ENCODE measurements at regions not wholly inside any gene's neighbourhood (a gene's known extent, or its start where the extent isn't known, plus 50 kb on each side); places are given as distances from the start of the nearest gene placed in this dataset.

DNA sequence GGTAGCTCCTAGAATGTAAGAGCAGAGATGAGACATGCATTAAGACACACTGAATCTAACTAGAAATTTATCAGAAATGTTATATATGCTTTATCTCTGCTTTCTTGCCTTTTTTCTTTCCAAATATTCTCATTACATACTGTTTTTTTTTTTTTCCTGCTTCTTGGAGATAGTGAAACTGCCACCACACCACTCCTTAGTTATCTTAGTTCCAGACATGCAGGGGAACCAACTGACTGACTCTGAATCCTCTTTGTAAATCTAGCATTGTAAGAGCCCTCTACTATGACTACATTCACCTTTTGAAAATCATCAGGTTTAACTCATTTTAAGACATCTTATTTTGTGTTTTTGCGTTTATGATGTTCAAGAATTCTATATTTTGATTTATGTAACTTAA lies 181.3 kb upstream of the ST8SIA4 start:
- Mint-ChIP-seq H3K9me3 (peaks cover 0 to 3% of the 10 kb centered on the region in 2 experiments; a peak in 1 of 5 replicates), H3K4me1 (peaks cover 3% of the 10 kb centered on the region in 2 experiments; a peak in 3 of 4 replicates), H3K27ac (no peak overlapping the region), H3K27me3 (ENCODE audit: low read depth) (no peaks in the 10 kb centered on the region), H3K36me3 (ENCODE audit: insufficient read depth in 1 of 3, low read depth in 3 of 3) (no peaks in the 10 kb centered on the region), H3K4me3 (no peak overlapping the region)
- Histone ChIP-seq H2BK5ac (ENCODE audit: insufficient read length, low read length) (no peak overlapping the region), H3K23me2 (ENCODE audit: insufficient read length, low read depth, low read length, poor library complexity, severe bottlenecking) (no peaks in the 10 kb centered on the region), H2BK20ac (ENCODE audit: low read depth, low read length, poor library complexity, severe bottlenecking) (no peak overlapping the region), H3K79me1 (ENCODE audit: insufficient read depth, low read depth, low read length, poor library complexity, severe bottlenecking) (no peaks in the 10 kb centered on the region), H3K9ac (ENCODE audit: extremely low read depth, insufficient read length, low read length) (no peak overlapping the region), H2AK5ac (ENCODE audit: insufficient read length, low read length) (no peak overlapping the region), H3K4ac (ENCODE audit: low read depth, low read length) (no peak overlapping the region), H3K18ac (ENCODE audit: insufficient read length, low read depth, low read length) (no peak overlapping the region), H4K5ac (ENCODE audit: insufficient read length, low read depth, low read length) (no peak overlapping the region), H4K91ac (ENCODE audit: insufficient read length, low read depth, low read length) (no peak overlapping the region), H3K27ac (ENCODE audit: insufficient read length, low read depth, low read length) (no peak overlapping the region), H3K4me1 (ENCODE audit: insufficient read depth, low read length) (no peaks in the 10 kb centered on the region; the same call in 1 of the 2 replicates), H3K23ac (ENCODE audit: insufficient read length, low read depth, low read length) (no peak overlapping the region), H3T11ph (ENCODE audit: low read length) (no peak overlapping the region), H4K20me1 (ENCODE audit: control insufficient read depth, insufficient read depth, insufficient read length) (no peaks in the 10 kb centered on the region), H3K56ac (ENCODE audit: insufficient read length, low read depth, low read length) (no peak overlapping the region), H3K27me3 (ENCODE audit: insufficient read depth, low read length) (no peaks in the 10 kb centered on the region), H2BK12ac (ENCODE audit: insufficient read length, low read depth, low read length) (no peak overlapping the region), H3K9me3 (ENCODE audit: control insufficient read depth, low read depth, low read length) (no peaks in the 10 kb centered on the region), H2BK120ac (ENCODE audit: low read depth, low read length, poor library complexity, severe bottlenecking) (no peak overlapping the region), H2AFZ (ENCODE audit: low read length) (no peak overlapping the region), H2BK15ac (ENCODE audit: low read depth, low read length) (no peak overlapping the region), H4K8ac (replicated peaks; ENCODE audit: insufficient read length, low read depth, low read length) (no peak overlapping the region), H3K14ac (ENCODE audit: insufficient read depth, low read length) (no peak overlapping the region), H3K79me2 (ENCODE audit: insufficient read depth, low read length) (no peaks in the 10 kb centered on the region), H3K4me2 (ENCODE audit: insufficient read depth, insufficient read length, low read length) (no peak overlapping the region)
- WGBS (ENCODE audit: extremely low coverage, insufficient read length, low lambda C conversion rate) = no CpG with 5 or more reads among the region's 1 CpG
- TF ChIP-seq, protein P1, sequence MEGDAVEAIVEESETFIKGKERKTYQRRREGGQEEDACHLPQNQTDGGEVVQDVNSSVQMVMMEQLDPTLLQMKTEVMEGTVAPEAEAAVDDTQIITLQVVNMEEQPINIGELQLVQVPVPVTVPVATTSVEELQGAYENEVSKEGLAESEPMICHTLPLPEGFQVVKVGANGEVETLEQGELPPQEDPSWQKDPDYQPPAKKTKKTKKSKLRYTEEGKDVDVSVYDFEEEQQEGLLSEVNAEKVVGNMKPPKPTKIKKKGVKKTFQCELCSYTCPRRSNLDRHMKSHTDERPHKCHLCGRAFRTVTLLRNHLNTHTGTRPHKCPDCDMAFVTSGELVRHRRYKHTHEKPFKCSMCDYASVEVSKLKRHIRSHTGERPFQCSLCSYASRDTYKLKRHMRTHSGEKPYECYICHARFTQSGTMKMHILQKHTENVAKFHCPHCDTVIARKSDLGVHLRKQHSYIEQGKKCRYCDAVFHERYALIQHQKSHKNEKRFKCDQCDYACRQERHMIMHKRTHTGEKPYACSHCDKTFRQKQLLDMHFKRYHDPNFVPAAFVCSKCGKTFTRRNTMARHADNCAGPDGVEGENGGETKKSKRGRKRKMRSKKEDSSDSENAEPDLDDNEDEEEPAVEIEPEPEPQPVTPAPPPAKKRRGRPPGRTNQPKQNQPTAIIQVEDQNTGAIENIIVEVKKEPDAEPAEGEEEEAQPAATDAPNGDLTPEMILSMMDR (conservative IDR thresholded peaks at IDR 0.05) = no peak
- DNase-seq = no peak

Measured in H9 (cell line).